ENCODE measurements at regions not wholly inside any gene's neighbourhood (a gene's known extent, or its start where the extent isn't known, plus 50 kb on each side); places are given as distances from the start of the nearest gene placed in this dataset.

GRCh38 chr20:48298851-48299484, 513.7 kb upstream of the SULF2 start:
- no peak for TF ChIP-seq EZH2 (IDR thresholded peaks at IDR 0.05; ENCODE audit: borderline replicate concordance, low read length)
- no peak for TF ChIP-seq CTCF (conservative IDR thresholded peaks at IDR 0.05 in 1 of 2, IDR thresholded peaks at IDR 0.05 in 1 of 2; ENCODE audit: extremely low read depth in 1 of 2, insufficient read depth in 1 of 2, low read depth in 1 of 2, low read length in 2 of 2)

Data from mammary epithelial cell (primary cell).